ENCODE measurements at regions not wholly inside any gene's neighbourhood (a gene's known extent, or its start where the extent isn't known, plus 50 kb on each side); places are given as distances from the start of the nearest gene placed in this dataset.

DNA sequence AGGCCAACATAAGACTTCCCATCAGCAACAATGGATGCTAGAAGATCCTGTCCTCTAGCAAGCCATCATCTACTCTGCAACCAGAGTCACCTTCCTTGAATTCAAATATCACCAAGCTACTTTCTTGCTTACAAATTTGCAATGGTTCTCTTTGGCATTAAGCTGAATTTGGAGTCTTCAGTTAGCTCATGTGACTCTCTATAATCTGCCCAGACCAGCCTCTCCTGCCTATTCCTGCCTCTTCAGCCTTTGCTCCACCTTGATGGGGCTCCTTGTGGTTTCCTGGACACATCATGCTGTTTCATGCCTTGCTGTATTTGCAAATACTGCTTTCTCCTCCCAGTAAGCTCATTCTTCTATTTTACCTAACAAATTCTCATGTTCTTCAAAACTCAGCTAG lies 82.3 kb downstream of the RASSF10 start:
- no peak overlapping the region for H4K5ac ChIP-seq (ENCODE audit: low read depth, low read length)
- H4K20me1 ChIP-seq (ENCODE audit: insufficient read depth, low read length), result no peaks in the 10 kb centered on the region
- H4K8ac ChIP-seq (ENCODE audit: low read depth in 2 of 2, low read length in 2 of 2), result no peak overlapping the region
- H3K9ac ChIP-seq (ENCODE audit: low read depth, low read length), result no peak overlapping the region
- no peak overlapping the region for H3K4ac ChIP-seq (ENCODE audit: low read depth, low read length)
- no peaks in the 10 kb centered on the region for H3K9me1 ChIP-seq (ENCODE audit: insufficient read depth, low read length)
- no TSS peak for BruUV-seq (replicated peaks)
- CTCF ChIA-PET, result no interaction called here
- H2AFZ ChIP-seq (replicated peaks; ENCODE audit: low read length, poor library complexity), result no peak overlapping the region
- H3K36me3 ChIP-seq (ENCODE audit: control insufficient read depth, insufficient read depth, low read length), result no peaks in the 10 kb centered on the region
- POLR2A ChIA-PET (ENCODE audit: unreplicated experiment), result interaction anchor here (0.6 kb wide), 1 partner anchor 259 kb away, joined by 5 read pairs; no protein-coding TSS in a partner anchor
- no peaks in the 10 kb centered on the region for H3K4me1 ChIP-seq (ENCODE audit: control insufficient read depth, insufficient read depth, low read length)
- no peak overlapping the region for H3K56ac ChIP-seq (ENCODE audit: extremely low read depth, insufficient read depth, low read length)
- TF ChIP-seq CTCF (conservative IDR thresholded peaks at IDR 0.05; ENCODE audit: low read depth, low read length), result no peak
- no peak for TF ChIP-seq FOS (IDR thresholded peaks at IDR 0.05; ENCODE audit: low read depth, low read length)
- no peak for TF ChIP-seq CEBPB (IDR thresholded peaks at IDR 0.05; ENCODE audit: low read depth, low read length)
- TF ChIP-seq SMC3 (IDR thresholded peaks at IDR 0.05; ENCODE audit: low read depth, low read length), result no peak
- no peak for TF ChIP-seq NFE2L2 (IDR thresholded peaks at IDR 0.05; ENCODE audit: low read depth, low read length)
- no peak for TF ChIP-seq MAFK (IDR thresholded peaks at IDR 0.05; ENCODE audit: low read depth, low read length)
- no peak for TF ChIP-seq CHD1 (IDR thresholded peaks at IDR 0.05; ENCODE audit: low read depth, low read length)
- no peak for TF ChIP-seq POLR2A (IDR thresholded peaks at IDR 0.05; ENCODE audit: low read depth, low read length)
- no peak for TF ChIP-seq BHLHE40 (IDR thresholded peaks at IDR 0.05; ENCODE audit: low read depth, low read length)
- TF ChIP-seq MAZ (IDR thresholded peaks at IDR 0.05; ENCODE audit: borderline replicate concordance, low read depth, low read length), result no peak
- TF ChIP-seq MXI1 (IDR thresholded peaks at IDR 0.05; ENCODE audit: borderline replicate concordance, low read depth, low read length), result no peak
- TF ChIP-seq RCOR1 (IDR thresholded peaks at IDR 0.05; ENCODE audit: insufficient replicate concordance, low read length), result no peak
- TF ChIP-seq RAD21 (IDR thresholded peaks at IDR 0.05; ENCODE audit: low read length), result no peak
- no peak overlapping the region for H3K27ac ChIP-seq (ENCODE audit: insufficient read depth, low read length)
- H2BK120ac ChIP-seq (ENCODE audit: low read depth, low read length), result no peak overlapping the region
- no peaks in the 10 kb centered on the region for H3K79me1 ChIP-seq (ENCODE audit: low read depth in 1 of 2, low read length in 2 of 2)
- H3K23ac ChIP-seq (ENCODE audit: low read depth, low read length), result no peak overlapping the region
- peaks cover 19% of the 10 kb centered on the region for H3K27me3 ChIP-seq (ENCODE audit: control insufficient read depth, insufficient read depth, low read length)
- H4K91ac ChIP-seq (ENCODE audit: insufficient read depth, low read depth, low read length), result no peak overlapping the region
- no peak overlapping the region for H3K14ac ChIP-seq (replicated peaks; ENCODE audit: low read depth, low read length)
- in situ Hi-C loops (cut with MboI; ENCODE audit: low sequenced_read_pairs) (no loop called here), dilution Hi-C loops (cut with HindIII; ENCODE audit: low sequenced_read_pairs, unreplicated experiment) (no loop called here), intact Hi-C loops (cut with micrococcal nuclease) (no loop called here)
- no peak for DNase-seq
- no peak overlapping the region for H3K4me2 ChIP-seq (ENCODE audit: low read depth, low read length)
- H3K4me3 ChIP-seq (ENCODE audit: insufficient read depth, low read depth, low read length), result no peak overlapping the region
- no peak for ATAC-seq (ENCODE audit: low read depth)
- no peak overlapping the region for H2AK9ac ChIP-seq (replicated peaks; ENCODE audit: low read depth, low read length, poor library complexity)
- no peak overlapping the region for H2BK15ac ChIP-seq (ENCODE audit: low read depth, low read length)
- no peak overlapping the region for H2BK5ac ChIP-seq (ENCODE audit: low read depth, low read length, poor library complexity, severe bottlenecking)
- H3K18ac ChIP-seq (ENCODE audit: low read depth, low read length), result no peak overlapping the region
- H3K9me3 ChIP-seq (ENCODE audit: control insufficient read depth, insufficient read depth, low read length), result 0 out of 2 replicates have a peak, but pooled peaks cover 2% of the 10 kb centered on the region
- H2BK20ac ChIP-seq (ENCODE audit: low read depth, low read length), result no peak overlapping the region
- H2AK5ac ChIP-seq (ENCODE audit: low read depth, low read length), result no peak overlapping the region

Data from IMR-90 (cell line).